ENCODE measurements at regions not wholly inside any gene's neighbourhood (a gene's known extent, or its start where the extent isn't known, plus 50 kb on each side); places are given as distances from the start of the nearest gene placed in this dataset.

GRCh38 chr5:98570010-98570409 lies 203.5 kb upstream of the RGMB start:
- TF ChIP-seq POLR2AphosphoS5 (IDR thresholded peaks at IDR 0.05; ENCODE audit: borderline replicate concordance, low read depth, low read length) = no peak
- H3K36me3 ChIP-seq (ENCODE audit: insufficient read depth, low read length) = no peaks in the 10 kb centered on the region
- H3K9ac ChIP-seq (ENCODE audit: insufficient read length) = no peak overlapping the region
- no peak overlapping the region for H3K4me3 ChIP-seq
- no peak for DNase-seq (ENCODE audit: low read depth, low spot score)
- no peaks in the 10 kb centered on the region for H3K9me3 ChIP-seq (ENCODE audit: low read depth, low read length)
- no peak overlapping the region for H3K27ac ChIP-seq

DNA sequence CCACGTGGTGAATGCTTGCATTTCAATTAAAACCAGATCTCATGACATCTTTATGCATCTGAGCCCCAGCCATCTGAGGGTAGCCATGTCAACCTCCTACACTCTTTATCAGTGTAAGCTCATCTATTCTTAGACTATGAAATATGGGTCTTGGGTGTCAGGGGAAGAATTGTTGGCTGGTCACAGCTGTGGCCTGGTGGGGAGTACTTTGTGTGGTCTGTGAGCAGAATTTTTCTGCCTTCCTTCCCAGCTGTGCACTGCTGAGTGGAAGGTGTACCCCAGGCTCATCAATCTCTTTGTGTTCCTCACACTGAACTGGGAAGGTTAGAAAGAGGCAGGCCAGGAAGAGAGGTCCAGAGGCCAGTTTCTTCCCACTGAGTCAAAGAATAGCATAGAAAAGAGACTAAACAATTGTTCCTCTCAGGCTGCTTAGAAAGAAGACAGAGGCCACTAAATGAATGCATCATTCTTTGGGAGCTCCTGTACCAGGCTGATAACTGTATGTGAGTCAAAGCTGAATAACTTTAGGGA lies 202.7 kb upstream of the RGMB start:
- Histone ChIP-seq H3K9me3 (ENCODE audit: low read depth, low read length) (no peaks in the 10 kb centered on the region), H3K27ac (no peak overlapping the region), H3K4me3 (no peak overlapping the region), H3K9ac (ENCODE audit: insufficient read length) (no peak overlapping the region), H3K36me3 (ENCODE audit: insufficient read depth, low read length) (no peaks in the 10 kb centered on the region)
- no peak for DNase-seq (ENCODE audit: low read depth, low spot score)
- no peak for TF ChIP-seq FOXP2 (optimal IDR thresholded peaks at IDR 0.05; ENCODE audit: control extremely low read depth, extremely low read length, insufficient read depth)
- no peak for TF ChIP-seq POLR2AphosphoS5 (IDR thresholded peaks at IDR 0.05; ENCODE audit: borderline replicate concordance, low read depth, low read length)
- TF ChIP-seq EZH2 (IDR thresholded peaks at IDR 0.05) = no peak

GRCh38 chr5:98573834-98574320 lies 199.6 kb upstream of the RGMB start:
- no peak overlapping the region for H3K27ac ChIP-seq
- TF ChIP-seq POLR2AphosphoS5 (IDR thresholded peaks at IDR 0.05; ENCODE audit: borderline replicate concordance, low read depth, low read length) (no peak), FOXP2 (optimal IDR thresholded peaks at IDR 0.05; ENCODE audit: control extremely low read depth, extremely low read length, insufficient read depth) (no peak), EZH2 (IDR thresholded peaks at IDR 0.05) (no peak)

DNA sequence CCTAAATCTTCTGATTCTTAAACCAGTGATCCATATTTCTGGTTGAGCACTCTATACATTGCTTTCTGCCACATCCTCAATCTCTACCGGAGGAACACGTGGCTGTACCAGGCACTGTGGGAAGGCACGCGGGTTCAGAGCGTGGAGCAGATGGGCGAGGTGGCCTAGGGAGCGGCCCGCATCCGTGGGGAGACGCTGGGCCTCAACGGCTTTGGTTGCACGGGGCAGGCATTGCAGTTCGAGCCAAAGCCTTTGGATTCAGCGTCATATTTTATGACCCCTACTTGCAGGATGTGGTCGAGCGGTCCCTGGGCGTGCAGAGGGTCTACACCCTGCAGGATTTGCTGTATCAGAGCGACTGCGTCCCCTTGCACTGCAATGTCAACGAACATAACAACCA lies 197.2 kb upstream of the RGMB start:
- no peak for DNase-seq (ENCODE audit: low read depth, low spot score)
- Histone ChIP-seq H3K27ac (no peak overlapping the region), H3K4me3 (no peak overlapping the region), H3K9ac (ENCODE audit: insufficient read length) (no peak overlapping the region), H3K9me3 (ENCODE audit: low read depth, low read length) (no peaks in the 10 kb centered on the region), H3K36me3 (ENCODE audit: insufficient read depth, low read length) (no peaks in the 10 kb centered on the region)
- TF ChIP-seq EZH2 (IDR thresholded peaks at IDR 0.05) (no peak), FOXP2 (optimal IDR thresholded peaks at IDR 0.05; ENCODE audit: control extremely low read depth, extremely low read length, insufficient read depth) (no peak), POLR2AphosphoS5 (IDR thresholded peaks at IDR 0.05; ENCODE audit: borderline replicate concordance, low read depth, low read length) (no peak)

More at GRCh38 chr5:98573834-98574320, 199.6 kb upstream of the RGMB start:
- no peaks in the 10 kb centered on the region for H3K9me3 ChIP-seq (ENCODE audit: low read depth, low read length)
- no peak overlapping the region for H3K9ac ChIP-seq (ENCODE audit: insufficient read length)
- no peak overlapping the region for H3K4me3 ChIP-seq
- DNase-seq (ENCODE audit: low read depth, low spot score) = no peak
- H3K36me3 ChIP-seq (ENCODE audit: insufficient read depth, low read length) = no peaks in the 10 kb centered on the region

DNA sequence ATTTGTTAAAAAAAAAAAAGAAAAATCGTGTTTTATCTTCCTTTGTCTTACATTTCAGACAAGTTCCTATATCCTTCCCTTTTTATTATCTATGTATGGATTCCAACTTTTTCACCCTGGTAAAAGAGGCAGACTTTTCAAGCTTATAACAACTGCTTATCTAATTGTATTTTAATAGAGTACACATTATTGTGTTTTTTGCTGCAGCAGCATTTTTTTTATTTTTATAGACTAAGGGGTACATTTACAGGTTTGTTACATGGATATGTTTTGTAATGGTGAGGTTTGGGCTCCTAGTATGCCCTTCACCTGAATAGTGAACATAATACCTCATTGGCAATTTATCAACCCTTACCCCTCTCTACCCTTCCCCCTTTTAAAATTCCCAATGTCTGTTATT lies 195.0 kb upstream of the RGMB start:
- Histone ChIP-seq H3K9ac (ENCODE audit: insufficient read length) (no peak overlapping the region), H3K4me3 (no peak overlapping the region), H3K27ac (no peak overlapping the region), H3K36me3 (ENCODE audit: insufficient read depth, low read length) (no peaks in the 10 kb centered on the region), H3K9me3 (ENCODE audit: low read depth, low read length) (no peaks in the 10 kb centered on the region)
- no peak for DNase-seq (ENCODE audit: low read depth, low spot score)
- TF ChIP-seq POLR2AphosphoS5 (IDR thresholded peaks at IDR 0.05; ENCODE audit: borderline replicate concordance, low read depth, low read length) = no peak
- TF ChIP-seq EZH2 (IDR thresholded peaks at IDR 0.05) = no peak
- TF ChIP-seq FOXP2 (optimal IDR thresholded peaks at IDR 0.05; ENCODE audit: control extremely low read depth, extremely low read length, insufficient read depth) = no peak

- DNase-seq (ENCODE audit: low read depth, low spot score) = no peak
- TF ChIP-seq EZH2 (IDR thresholded peaks at IDR 0.05) (no peak), FOXP2 (optimal IDR thresholded peaks at IDR 0.05; ENCODE audit: control extremely low read depth, extremely low read length, insufficient read depth) (no peak), POLR2AphosphoS5 (IDR thresholded peaks at IDR 0.05; ENCODE audit: borderline replicate concordance, low read depth, low read length) (no peak)
Observed at GRCh38 chr5:98581112-98581997, 192.1 kb upstream of the RGMB start.

GRCh38 chr5:98583586-98583985 lies 189.9 kb upstream of the RGMB start:
- Histone ChIP-seq H3K4me3 (no peak overlapping the region), H3K27ac (no peak overlapping the region), H3K9ac (ENCODE audit: insufficient read length) (no peak overlapping the region), H3K36me3 (ENCODE audit: insufficient read depth, low read length) (no peaks in the 10 kb centered on the region), H3K9me3 (ENCODE audit: low read depth, low read length) (no peaks in the 10 kb centered on the region)
- no peak for DNase-seq (ENCODE audit: low read depth, low spot score)
- TF ChIP-seq FOXP2 (optimal IDR thresholded peaks at IDR 0.05; ENCODE audit: control extremely low read depth, extremely low read length, insufficient read depth) (no peak), POLR2AphosphoS5 (IDR thresholded peaks at IDR 0.05; ENCODE audit: borderline replicate concordance, low read depth, low read length) (no peak)

More at GRCh38 chr5:98581112-98581997, 192.1 kb upstream of the RGMB start:
- Histone ChIP-seq H3K27ac (no peak overlapping the region), H3K9me3 (ENCODE audit: low read depth, low read length) (no peaks in the 10 kb centered on the region), H3K9ac (ENCODE audit: insufficient read length) (no peak overlapping the region), H3K36me3 (ENCODE audit: insufficient read depth, low read length) (no peaks in the 10 kb centered on the region), H3K4me3 (no peak overlapping the region)

DNA sequence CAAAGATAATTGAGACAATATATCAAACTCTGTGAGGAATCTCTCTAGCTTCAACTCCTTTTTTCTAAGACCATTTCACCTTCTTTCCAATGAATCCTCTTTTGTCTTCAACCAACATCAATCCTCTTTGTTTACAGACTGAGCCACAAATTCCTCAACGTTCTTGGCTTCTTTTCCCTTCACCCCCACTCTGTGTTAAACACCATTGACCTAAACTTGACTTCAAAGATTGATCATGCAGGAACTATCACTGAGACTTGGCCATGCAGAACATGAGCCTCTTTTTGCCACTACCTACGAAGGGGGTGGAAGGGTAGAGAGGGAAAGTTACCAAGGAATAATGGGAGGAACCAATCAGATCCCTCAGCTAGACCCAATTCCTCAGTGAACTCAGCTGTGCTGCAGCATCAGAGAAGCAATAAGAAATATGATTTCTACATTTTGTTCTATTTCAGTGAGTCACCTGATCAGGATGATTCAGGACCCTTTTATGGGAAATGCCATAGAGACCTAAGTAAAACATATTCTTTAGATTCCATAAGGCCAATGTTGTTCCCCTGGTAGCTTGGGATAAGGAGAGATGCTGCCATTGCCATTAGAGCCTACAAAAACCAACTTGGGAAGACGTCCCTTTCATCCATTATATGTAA lies 187.7 kb upstream of the RGMB start:
- TF ChIP-seq POLR2AphosphoS5 (IDR thresholded peaks at IDR 0.05; ENCODE audit: borderline replicate concordance, low read depth, low read length) = no peak
- TF ChIP-seq FOXP2 (optimal IDR thresholded peaks at IDR 0.05; ENCODE audit: control extremely low read depth, extremely low read length, insufficient read depth) = no peak
- no peak for TF ChIP-seq EZH2 (IDR thresholded peaks at IDR 0.05)
- Histone ChIP-seq H3K27ac (no peak overlapping the region), H3K9me3 (ENCODE audit: low read depth, low read length) (no peaks in the 10 kb centered on the region), H3K36me3 (ENCODE audit: insufficient read depth, low read length) (no peaks in the 10 kb centered on the region), H3K9ac (ENCODE audit: insufficient read length) (no peak overlapping the region), H3K4me3 (no peak overlapping the region)
- DNase-seq (ENCODE audit: low read depth, low spot score) = no peak

Measured in SK-N-MC (cell line).